Coronary artery (tissue), 2 donors: ENCODE measurements at regions not wholly inside any gene's neighbourhood (a gene's known extent, or its start where the extent isn't known, plus 50 kb on each side); places are given as distances from the start of the nearest gene placed in this dataset.

Source experiments
- DNase-seq: peaks from one replicate; pipeline ENCODE4 v3.0.0-alpha.2; 2017; ENCODE audit warnings: low spot score
- H3K27ac ChIP-seq, 2 donors: fragments of 200-600 bp; sonication (generic); one replicate each; pipeline ENCODE4 v1.5.1; 2016 to 2019
- H3K4me3 ChIP-seq: fragments of 200-600 bp; sonication (generic); 2 replicates; pipeline ENCODE4 v1.5.1; 2016; ENCODE audit warnings: mild to moderate bottlenecking, moderate library complexity
- TF ChIP-seq, protein P1 (sequence below): fragments of 200-600 bp; sonication (generic); IDR thresholded peaks from one replicate; pipeline ENCODE4 v1.5.1; 2019; ENCODE audit warnings: antibody characterized with exemption

DNA sequence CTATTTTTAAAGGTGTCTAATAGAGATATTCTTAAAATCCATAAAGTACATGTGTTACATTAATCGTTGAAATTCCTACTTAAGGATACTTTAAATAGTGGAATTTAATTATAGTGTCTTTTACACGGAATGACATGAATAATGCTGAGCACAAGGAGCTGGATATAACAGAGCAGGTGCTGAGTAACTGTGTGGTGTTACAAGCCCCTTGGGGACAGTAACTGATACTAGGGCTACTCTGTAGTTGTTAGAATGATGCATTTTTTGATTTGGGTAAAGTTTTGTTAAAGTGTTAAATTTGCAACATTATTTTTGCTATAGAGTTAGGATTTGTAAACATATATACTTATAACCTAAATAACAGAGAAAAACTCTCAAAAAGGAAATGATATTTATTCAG is 1496.1 kb downstream of the OTOL1 start:
- DNase-seq, result no peak
- TF ChIP-seq, protein P1, sequence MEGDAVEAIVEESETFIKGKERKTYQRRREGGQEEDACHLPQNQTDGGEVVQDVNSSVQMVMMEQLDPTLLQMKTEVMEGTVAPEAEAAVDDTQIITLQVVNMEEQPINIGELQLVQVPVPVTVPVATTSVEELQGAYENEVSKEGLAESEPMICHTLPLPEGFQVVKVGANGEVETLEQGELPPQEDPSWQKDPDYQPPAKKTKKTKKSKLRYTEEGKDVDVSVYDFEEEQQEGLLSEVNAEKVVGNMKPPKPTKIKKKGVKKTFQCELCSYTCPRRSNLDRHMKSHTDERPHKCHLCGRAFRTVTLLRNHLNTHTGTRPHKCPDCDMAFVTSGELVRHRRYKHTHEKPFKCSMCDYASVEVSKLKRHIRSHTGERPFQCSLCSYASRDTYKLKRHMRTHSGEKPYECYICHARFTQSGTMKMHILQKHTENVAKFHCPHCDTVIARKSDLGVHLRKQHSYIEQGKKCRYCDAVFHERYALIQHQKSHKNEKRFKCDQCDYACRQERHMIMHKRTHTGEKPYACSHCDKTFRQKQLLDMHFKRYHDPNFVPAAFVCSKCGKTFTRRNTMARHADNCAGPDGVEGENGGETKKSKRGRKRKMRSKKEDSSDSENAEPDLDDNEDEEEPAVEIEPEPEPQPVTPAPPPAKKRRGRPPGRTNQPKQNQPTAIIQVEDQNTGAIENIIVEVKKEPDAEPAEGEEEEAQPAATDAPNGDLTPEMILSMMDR, result no peak
- Histone ChIP-seq H3K27ac (no peak overlapping the region), H3K4me3 (no peak overlapping the region)

DNA sequence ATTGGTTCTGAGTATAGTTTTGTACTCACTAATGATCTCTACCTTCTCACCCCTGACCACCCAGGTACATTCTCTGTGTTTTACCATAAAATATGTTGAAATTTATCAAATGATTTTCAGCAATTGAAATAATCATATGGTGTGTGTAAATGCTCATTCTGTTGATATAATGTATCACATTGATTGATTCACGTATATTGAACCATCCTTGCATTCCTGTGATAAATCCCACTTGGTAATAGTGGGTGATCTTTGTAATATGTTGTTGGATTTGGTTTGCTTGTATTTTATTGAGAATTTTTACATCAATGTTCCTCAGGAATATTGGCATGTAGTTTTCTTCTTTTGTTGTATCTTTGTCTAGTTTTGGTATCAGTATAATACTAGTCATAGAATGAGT is 1497.6 kb downstream of the OTOL1 start:
- TF ChIP-seq, protein P1, result no peak

DNA sequence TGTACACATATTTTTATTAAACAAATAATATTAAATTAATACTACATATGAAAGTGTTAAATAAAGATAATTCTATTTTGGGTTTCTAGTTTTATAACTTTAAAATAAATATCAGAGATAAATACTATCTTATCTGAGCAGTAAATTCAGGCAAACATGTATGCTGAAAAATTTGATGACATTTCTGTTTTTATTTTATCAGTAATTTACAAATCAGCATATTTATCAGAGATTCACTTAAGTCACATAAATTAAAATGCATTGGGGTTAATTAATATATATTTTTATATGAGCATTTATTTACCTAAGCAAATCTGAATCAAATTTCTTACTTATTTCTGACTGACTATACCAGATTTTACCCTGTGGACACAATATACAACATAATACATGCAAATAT is 1499.8 kb downstream of the OTOL1 start:
- TF ChIP-seq, protein P1, result no peak
- H3K27ac ChIP-seq, result no peak overlapping the region
- H3K4me3 ChIP-seq, result no peak overlapping the region
- DNase-seq, result no peak

More for the DNA sequence above, 1497.6 kb downstream of the OTOL1 start:
- Histone ChIP-seq H3K4me3 (no peak overlapping the region), H3K27ac (no peak overlapping the region)
- DNase-seq, result no peak

DNA sequence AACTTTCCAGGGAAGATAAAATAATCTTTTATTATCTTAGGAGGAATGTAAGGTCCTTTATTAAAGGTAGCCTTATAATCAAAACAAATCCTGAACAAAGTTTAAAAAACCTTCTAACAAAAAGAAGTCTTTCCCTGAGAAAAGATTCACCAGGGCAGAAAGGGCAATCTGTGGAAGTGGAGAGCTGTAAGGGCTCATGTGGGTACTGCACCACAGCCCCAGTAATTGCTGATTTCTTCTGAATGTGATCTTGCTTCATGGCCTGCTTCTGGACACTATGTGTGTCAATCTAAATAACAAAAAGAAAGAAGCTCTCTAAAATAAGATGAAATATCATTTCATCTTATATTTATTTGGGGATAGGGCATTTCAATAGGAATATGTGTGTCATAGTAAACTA is 1501.6 kb downstream of the OTOL1 start:
- H3K27ac ChIP-seq, result no peak overlapping the region
- H3K4me3 ChIP-seq, result no peak overlapping the region
- TF ChIP-seq, protein P1, result no peak
- DNase-seq, result no peak

DNA sequence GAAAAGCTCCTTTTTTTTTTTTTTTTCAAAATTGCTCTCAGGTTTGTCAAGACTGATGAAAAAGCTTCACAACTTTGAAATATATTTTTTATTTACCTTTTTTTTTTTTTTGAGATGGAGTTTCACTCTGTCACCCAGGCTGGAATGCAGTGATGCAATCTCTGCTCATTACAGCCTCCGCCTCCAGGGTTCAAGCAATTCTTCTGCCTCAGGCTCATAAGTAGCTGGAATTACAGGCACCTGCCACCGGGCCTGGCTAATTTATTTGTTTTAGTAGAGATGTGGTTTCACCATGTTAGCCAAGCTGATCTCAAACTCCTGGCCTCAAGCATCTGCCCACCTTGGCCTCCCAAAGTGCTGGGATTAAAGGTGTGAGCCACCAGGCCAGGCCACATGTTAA is 1515.0 kb downstream of the OTOL1 start:
- Histone ChIP-seq H3K4me3 (no peak overlapping the region), H3K27ac (no peak overlapping the region)
- DNase-seq, result no peak
- TF ChIP-seq, protein P1, result no peak

DNA sequence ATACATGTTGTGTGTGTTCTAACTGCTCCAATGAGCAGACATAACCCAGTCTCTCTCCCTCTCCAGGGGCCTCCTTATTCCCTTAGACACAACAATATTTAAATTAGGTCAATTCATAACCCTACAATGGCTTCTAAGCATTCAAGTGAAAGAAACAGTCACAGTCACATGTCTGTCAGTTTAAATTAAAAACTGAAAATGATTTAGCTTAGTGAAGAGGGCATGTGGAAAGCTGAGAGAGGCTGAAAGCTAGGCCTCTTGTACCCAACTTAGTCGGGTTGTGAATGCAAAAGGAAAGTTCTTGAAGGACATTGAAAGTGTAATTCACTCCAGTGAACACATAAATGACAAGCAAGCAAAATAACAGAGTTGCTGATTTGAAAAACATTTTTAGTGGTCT is 1519.6 kb downstream of the OTOL1 start:
- TF ChIP-seq, protein P1, result no peak
- DNase-seq, result no peak
- Histone ChIP-seq H3K27ac (no peak overlapping the region), H3K4me3 (no peak overlapping the region)

DNA sequence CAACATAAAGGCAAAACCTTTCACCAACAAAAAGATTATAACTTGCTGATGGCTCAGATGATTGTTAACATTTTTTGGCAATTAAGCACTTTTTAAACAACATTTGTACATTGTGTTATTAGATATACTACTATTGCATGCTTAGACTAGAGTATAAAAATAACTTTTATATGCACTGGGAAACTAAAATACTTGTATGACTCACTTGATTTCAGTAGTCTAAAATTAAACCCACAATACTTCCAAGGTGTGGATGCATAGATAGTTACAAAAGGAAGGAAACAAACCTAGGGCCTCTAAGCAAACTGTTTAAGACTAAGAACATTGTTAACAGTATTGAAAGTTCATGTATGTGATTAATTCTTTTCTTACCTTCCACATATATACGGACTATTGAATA is 1521.5 kb downstream of the OTOL1 start:
- no peak for DNase-seq
- H3K27ac ChIP-seq, result no peak overlapping the region
- H3K4me3 ChIP-seq, result no peak overlapping the region
- TF ChIP-seq, protein P1, result no peak
